K562 (cell line): ENCODE measurements at regions not wholly inside any gene's neighbourhood (a gene's known extent, or its start where the extent isn't known, plus 50 kb on each side); places are given as distances from the start of the nearest gene placed in this dataset.

ENCODE experiments used
- ATAC-seq: fragments of 200-7000 bp; cut with Tn5 transposase; 3 replicates; pipeline ENCODE4 v1.9.1; 2020; ENCODE audit warnings: moderate library complexity
- BruUV-seq: library from RNA; stranded (reverse); fragments of 400-500 nt; replicated peaks from 2 replicates; lab custom pipeline; 2021; lab: Mats Ljungman, UMichigan
- CTCF ChIA-PET: fragments of 300-600 bp; formaldehyde crosslinking; extraction: SDS; loops from one replicate; lab custom pipeline; 2021; ENCODE audit warnings: low intra/inter-chr PET ratio; lab: Yijun Ruan, JAX
- POLR2A ChIA-PET: fragments of 300-600, 350-650 bp; sonication (Branson Sonifier 250); formaldehyde crosslinking; extraction: SDS; loops from one replicate; lab custom pipeline; 2021; ENCODE audit warnings: antibody characterized with exemption, inconsistent platforms; lab: Yijun Ruan, JAX
- DNase-seq, 4 experiments: peaks; one replicate each; pipeline versions ENCODE4 v3.0.0 to v3.0.0-alpha.2; 2011 to 2018; ENCODE audit warnings: low spot score in 3 of 4, mixed read lengths in 3 of 4; ENCODE audit errors: extremely low read depth in 1 of 4
- FAIRE-seq: peaks from 2 replicates; lab custom pipeline; 2011; peaks lifted over from hg19 to GRCh38; lab: Jason Lieb, UNC
- H2AFZ ChIP-seq: 2 replicates; pipeline ENCODE4 v1.6.0; 2011; ENCODE audit warnings: low read depth, low read length, control low read depth, inconsistent platforms
- H3K27ac ChIP-seq: fragments of 200-600 bp; 3 replicates; pipeline ENCODE4 v1.8.0; 2011; ENCODE audit warnings: low read depth, mild to moderate bottlenecking, control low read depth, inconsistent platforms, low read length, moderate library complexity, mixed read lengths; ENCODE audit errors: extremely low read depth
- H3K27me3 ChIP-seq, 2 experiments: fragments of 300-600 bp in 1 of 2; 2 replicates in 1 of 2; 3 replicates in 1 of 2; pipeline versions ENCODE4 v1.6.0 to v1.8.0; 2011; ENCODE audit warnings: inconsistent platforms in 2 of 2, low read length in 2 of 2, mild to moderate bottlenecking in 1 of 2, mixed read lengths in 1 of 2, moderate library complexity in 1 of 2; ENCODE audit not compliant: control insufficient read depth in 2 of 2, insufficient read depth in 2 of 2
- H3K36me3 ChIP-seq: fragments of 300-600 bp; 3 replicates; pipeline ENCODE4 v1.8.0; 2011; ENCODE audit warnings: mild to moderate bottlenecking, low read length, inconsistent platforms; ENCODE audit not compliant: control insufficient read depth, insufficient read depth
- H3K4me1 ChIP-seq, 2 experiments: fragments of 200-600 bp in 1 of 2; replicated peaks in 1 of 2; 2 replicates in 1 of 2; 3 replicates in 1 of 2; pipeline versions ENCODE4 v1.5.1 to v1.8.0; 2011; ENCODE audit warnings: inconsistent platforms in 2 of 2, low read length in 2 of 2, mild to moderate bottlenecking in 1 of 2, mixed read lengths in 1 of 2, moderate library complexity in 1 of 2; ENCODE audit not compliant: control insufficient read depth in 2 of 2, insufficient read depth in 2 of 2
- H3K4me2 ChIP-seq: 2 replicates; pipeline ENCODE4 v1.6.1; 2011; ENCODE audit warnings: low read length, control low read depth, inconsistent platforms, mixed read lengths; ENCODE audit not compliant: insufficient read depth
- H3K4me3 ChIP-seq: fragments of 200-600 bp; sonication (generic), shearing (Covaris generic); 2 replicates; pipeline ENCODE4 v1.5.1; 2016; ENCODE audit warnings: control low read depth, inconsistent platforms
- H3K79me2 ChIP-seq: fragments of 200-600 bp; 3 replicates; pipeline ENCODE4 v1.8.0; 2011; ENCODE audit warnings: low read length, inconsistent platforms; ENCODE audit not compliant: control insufficient read depth, insufficient read depth
- H3K9ac ChIP-seq, 2 experiments: 2 replicates each; pipeline versions ENCODE4 v1.6.0 to v1.6.1; 2011; ENCODE audit warnings: low read depth in 2 of 2, low read length in 2 of 2, control low read depth in 1 of 2, inconsistent platforms in 1 of 2, mild to moderate bottlenecking in 1 of 2, mixed read lengths in 1 of 2; ENCODE audit not compliant: insufficient read depth in 1 of 2
- H3K9me1 ChIP-seq: one replicate; pipeline ENCODE4 v1.6.0; 2011; ENCODE audit warnings: inconsistent platforms, mild to moderate bottlenecking, low read length, moderate library complexity; ENCODE audit not compliant: control insufficient read depth, insufficient read depth
- H3K9me3 ChIP-seq: replicated peaks from 2 replicates; pipeline ENCODE4 v1.5.1; 2011; ENCODE audit warnings: low read depth, low read length, inconsistent platforms; ENCODE audit not compliant: control insufficient read depth, insufficient read depth
- H4K20me1 ChIP-seq: replicated peaks from 2 replicates; pipeline ENCODE4 v1.6.1; 2011; ENCODE audit warnings: low read length, inconsistent platforms, mixed read lengths; ENCODE audit not compliant: control insufficient read depth, insufficient read depth
- BRF1 ChIP-seq: IDR thresholded peaks from 3 replicates; pipeline ENCODE4 v1.6.1; 2011; ENCODE audit warnings: borderline replicate concordance, mild to moderate bottlenecking; ENCODE audit not compliant: insufficient read length; ENCODE audit errors: extremely low read depth
- CBX8 ChIP-seq: fragments of 200-600 bp; sonication (generic); IDR thresholded peaks from 2 replicates; pipeline ENCODE4 v1.6.1; 2012; ENCODE audit warnings: borderline replicate concordance, mixed run types, low read depth, mild to moderate bottlenecking, moderate library complexity, mixed read lengths, low read length, control low read depth, inconsistent platforms; ENCODE audit not compliant: poor library complexity, severe bottlenecking; ENCODE audit errors: extremely low read depth
- GATAD2B ChIP-seq: fragments of 450-650 bp; IDR thresholded peaks from 2 replicates; pipeline ENCODE4 v1.6.1; 2017; ENCODE audit warnings: mild to moderate bottlenecking, borderline replicate concordance
- POLR2A ChIP-seq: fragments of 450-650 bp; conservative IDR thresholded peaks from 2 replicates; pipeline ENCODE4 v1.6.1; 2016
- POLR3G ChIP-seq: IDR thresholded peaks from 2 replicates; pipeline ENCODE4 v1.6.1; 2011; ENCODE audit not compliant: insufficient read length, insufficient replicate concordance; ENCODE audit errors: extremely low read depth
- PRMT5 ChIP-seq: sonication (generic); formaldehyde crosslinking; IDR thresholded peaks from 2 replicates; pipeline ENCODE4 v1.5.0; 2020; ENCODE audit warnings: missing genetic modification reagents
- RUNX1 ChIP-seq: sonication (generic); IDR thresholded peaks from 2 replicates; pipeline ENCODE4 v1.6.1; 2016; ENCODE audit warnings: antibody characterized with exemption, low read depth
- SOX6 ChIP-seq: fragments of 450-650 bp; IDR thresholded peaks from 2 replicates; pipeline ENCODE4 v1.6.1; 2014; ENCODE audit warnings: mild to moderate bottlenecking
- TEAD4 ChIP-seq, 2 experiments: sonication (generic) in 1 of 2; formaldehyde crosslinking in 1 of 2; IDR thresholded peaks; 2 replicates each; pipeline versions ENCODE4 v1.6.1 to v1.8.0; 2012 to 2022; ENCODE audit warnings: borderline replicate concordance in 1 of 2, inconsistent platforms in 1 of 2, low read length in 1 of 2, mild to moderate bottlenecking in 1 of 2, missing genetic modification reagents in 1 of 2
- ZBTB9 ChIP-seq: fragments of 450-650 bp; formaldehyde crosslinking; IDR thresholded peaks from 2 replicates; pipeline ENCODE4 v1.4.0; 2020; ENCODE audit warnings: mild to moderate bottlenecking, moderate library complexity
- ZNF79 ChIP-seq: fragments of 250-450 bp; sonication (Bioruptor Pico); IDR thresholded peaks from 2 replicates; pipeline ENCODE4 v1.4.0; 2020; ENCODE audit warnings: low read depth, mild to moderate bottlenecking, moderate library complexity
- WGBS: fragments of 100-300 bp; shearing (Covaris generic); methylation state at CpG from one replicate; pipeline ENCODE4 v1.1.6; 2016; ENCODE audit warnings: low coverage, mixed read lengths; ENCODE audit not compliant: insufficient coverage; ENCODE audit errors: missing lambda C conversion rate; 5-methylcytosine and 5-hydroxymethylcytosine counted together
- in situ Hi-C: fragments of 300-500 bp; cut with MboI; formaldehyde crosslinking; loops from 4 replicates; pipeline ENCODE4 v1.15.0; 2018; ENCODE audit warnings: inconsistent platforms, mixed read lengths
- intact Hi-C: fragments of 100-400 bp; cut with micrococcal nuclease; formaldehyde crosslinking; loops from 2 replicates; pipeline ENCODE4 v1.14.2; 2022
- TF ChIP-seq, protein P1 (sequence below): fragments of 450-650 bp; formaldehyde crosslinking; IDR thresholded peaks from 2 replicates; pipeline ENCODE4 v1.4.0; 2022; ENCODE audit warnings: missing genetic modification characterization

DNA sequence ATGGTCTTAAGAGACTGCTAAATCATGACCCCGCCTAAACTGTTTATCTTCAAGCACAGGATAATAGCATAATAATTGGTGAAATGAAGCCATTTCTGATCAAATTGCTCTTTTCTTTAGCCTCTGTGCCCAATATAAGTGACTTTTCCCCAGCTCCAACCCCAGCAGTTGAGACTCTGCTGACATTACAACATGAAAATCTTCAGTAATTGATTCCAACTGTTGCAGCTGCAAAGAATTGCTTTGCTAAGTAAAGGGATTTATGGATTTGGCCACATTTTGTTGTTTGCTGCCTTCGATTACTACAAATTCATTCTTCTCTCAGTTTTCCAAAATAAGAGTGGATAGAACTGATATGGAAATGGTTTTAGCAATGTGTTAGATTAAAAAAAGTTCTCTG lies 576.7 kb upstream of the LRRC4C start:
- TF ChIP-seq POLR2A: no peak
- no peak for TF ChIP-seq TEAD4 (IDR thresholded peaks at IDR 0.05; ENCODE audit: low read length)
- TF ChIP-seq TEAD4 (CRISPR knock-in tag; IDR thresholded peaks at IDR 0.05; ENCODE audit: borderline replicate concordance): no peak
- no peak for TF ChIP-seq GATAD2B
- no peak for TF ChIP-seq ZBTB9 (CRISPR knock-in tag)
- TF ChIP-seq, all 486 proteins: peak for 0
- ATAC-seq (no peak), FAIRE-seq (no peak), DNase-seq (no peak)
- H3K4me3 ChIP-seq: no peak overlapping the region
- no peak overlapping the region for H2AFZ ChIP-seq
- H3K36me3 ChIP-seq: no peaks in the 10 kb centered on the region
- no peaks in the 10 kb centered on the region for H3K79me2 ChIP-seq
- no peak overlapping the region for H3K9ac ChIP-seq
- no peaks in the 10 kb centered on the region for H3K27me3 ChIP-seq
- WGBS: 0% methylated on average over 2 of the region's 2 CpGs
- no peaks in the 10 kb centered on the region for H3K4me1 ChIP-seq
- H3K4me2 ChIP-seq: no peak overlapping the region
- ChIA-PET POLR2A (no interaction called here), CTCF (no interaction called here)
- no peaks in the 10 kb centered on the region for H3K9me1 ChIP-seq
- intact Hi-C loops: loop anchor here (1.0 kb wide), 1 partner anchor 27 kb away; no protein-coding TSS in a partner anchor
- no peak overlapping the region for H3K27ac ChIP-seq
- no peaks in the 10 kb centered on the region for H4K20me1 ChIP-seq
- no TSS peak for BruUV-seq
- H3K9me3 ChIP-seq: 0 out of 2 replicates have a peak, but pooled peaks cover 1% of the 10 kb centered on the region
- in situ Hi-C loops: no loop called here

- ChIA-PET POLR2A (no interaction called here), CTCF (no interaction called here)
- Histone ChIP-seq H3K79me2 (no peaks in the 10 kb centered on the region), H3K9me3 (no peaks in the 10 kb centered on the region), H3K4me2 (no peak overlapping the region), H3K36me3 (no peaks in the 10 kb centered on the region), H2AFZ (no peak overlapping the region), H3K4me1 (no peaks in the 10 kb centered on the region), H3K27ac (no peak overlapping the region), H4K20me1 (no peaks in the 10 kb centered on the region), H3K4me3 (no peak overlapping the region), H3K9me1 (no peaks in the 10 kb centered on the region), H3K9ac (no peak overlapping the region), H3K27me3 (no peaks in the 10 kb centered on the region)
- FAIRE-seq (no peak), ATAC-seq (no peak), DNase-seq (no peak)
- in situ Hi-C loops (no loop called here), intact Hi-C loops (no loop called here)
- BruUV-seq: no TSS peak
- TF ChIP-seq BRF1 (no peak), ZBTB9 (CRISPR knock-in tag) (no peak), PRMT5 (CRISPR knock-in tag) (no peak), RUNX1 (no peak), POLR3G (no peak), CBX8 (no peak), SOX6 (no peak), ZNF79 (CRISPR knock-in tag) (no peak)
- TF ChIP-seq, protein P1, sequence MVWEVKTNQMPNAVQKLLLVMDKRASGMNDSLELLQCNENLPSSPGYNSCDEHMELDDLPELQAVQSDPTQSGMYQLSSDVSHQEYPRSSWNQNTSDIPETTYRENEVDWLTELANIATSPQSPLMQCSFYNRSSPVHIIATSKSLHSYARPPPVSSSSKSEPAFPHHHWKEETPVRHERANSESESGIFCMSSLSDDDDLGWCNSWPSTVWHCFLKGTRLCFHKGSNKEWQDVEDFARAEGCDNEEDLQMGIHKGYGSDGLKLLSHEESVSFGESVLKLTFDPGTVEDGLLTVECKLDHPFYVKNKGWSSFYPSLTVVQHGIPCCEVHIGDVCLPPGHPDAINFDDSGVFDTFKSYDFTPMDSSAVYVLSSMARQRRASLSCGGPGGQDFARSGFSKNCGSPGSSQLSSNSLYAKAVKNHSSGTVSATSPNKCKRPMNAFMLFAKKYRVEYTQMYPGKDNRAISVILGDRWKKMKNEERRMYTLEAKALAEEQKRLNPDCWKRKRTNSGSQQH (CRISPR knock-in tag): no peak
Observed at GRCh38 chr11:42043312-42043711, 583.9 kb upstream of the LRRC4C start.
